ENCODE measurements at regions not wholly inside any gene's neighbourhood (a gene's known extent, or its start where the extent isn't known, plus 50 kb on each side); places are given as distances from the start of the nearest gene placed in this dataset.

DNA sequence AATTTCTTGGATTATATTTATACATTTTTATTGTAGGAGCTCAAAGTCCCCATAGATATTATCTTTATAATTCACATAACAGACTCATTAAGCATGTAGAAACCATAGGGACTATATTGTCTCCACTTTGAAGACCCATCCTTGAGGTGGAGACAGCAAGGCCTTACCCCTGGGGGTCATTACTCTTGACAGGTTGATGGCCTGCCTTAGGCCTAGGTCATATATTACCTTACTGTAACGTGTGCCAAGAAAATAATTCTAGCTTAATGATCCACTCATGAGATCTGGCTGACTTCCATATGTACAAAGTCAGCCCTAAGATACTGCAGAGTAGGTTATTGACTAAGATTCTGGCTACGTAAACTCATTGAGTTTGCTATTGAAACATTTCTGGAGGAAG, 65.4 kb upstream of the GLS start:
- no peaks in the 10 kb centered on the region for H4K20me1 ChIP-seq (ENCODE audit: low read length)
- no peaks in the 10 kb centered on the region for H3K79me2 ChIP-seq (ENCODE audit: low read length)
- H3K4me2 ChIP-seq (ENCODE audit: low read length) = no peak overlapping the region
- no TSS peak for BruUV-seq (replicated peaks)
- no peak overlapping the region for H3K27ac ChIP-seq (ENCODE audit: low read length)
- CTCF ChIA-PET = no interaction called here
- no peak overlapping the region for H3K9ac ChIP-seq (ENCODE audit: low read length)
- H3K9me3 ChIP-seq (ENCODE audit: low read length) = no peaks in the 10 kb centered on the region
- H3K4me1 ChIP-seq (ENCODE audit: insufficient read depth, low read length) = peaks cover 4% of the 10 kb centered on the region
- H3F3A ChIP-seq (ENCODE audit: low read length, unreplicated experiment) = no peaks in the 10 kb centered on the region
- H3K9me2 ChIP-seq (replicated peaks; ENCODE audit: low read length) = no peaks in the 10 kb centered on the region
- H2AFZ ChIP-seq (ENCODE audit: low read length) = no peak overlapping the region
- H3K36me3 ChIP-seq (ENCODE audit: low read depth, low read length) = no peaks in the 10 kb centered on the region
- H3K4me3 ChIP-seq (ENCODE audit: low read length) = no peak overlapping the region
- no peak for TF ChIP-seq CTCF (conservative IDR thresholded peaks at IDR 0.05; ENCODE audit: low read depth, low read length)
- TF ChIP-seq EZH2 (IDR thresholded peaks at IDR 0.05; ENCODE audit: low read length, unreplicated experiment) = no peak
- no peak for TF ChIP-seq EZH2phosphoT487 (IDR thresholded peaks at IDR 0.05; ENCODE audit: borderline replicate concordance, low read length)
- DNase-seq = no peak
- intact Hi-C loops (cut with micrococcal nuclease) = no loop called here
- no peaks in the 10 kb centered on the region for H3K27me3 ChIP-seq (ENCODE audit: low read length)
- ATAC-seq = no peak
- POLR2A ChIA-PET (ENCODE audit: unreplicated experiment) = no interaction called here

- CTCF ChIA-PET = no interaction called here
- no peak overlapping the region for H3K9ac ChIP-seq (ENCODE audit: low read length)
- H3K9me2 ChIP-seq (replicated peaks; ENCODE audit: low read length) = no peaks in the 10 kb centered on the region
- H2AFZ ChIP-seq (ENCODE audit: low read length) = no peak overlapping the region
- no peak for DNase-seq
- POLR2A ChIA-PET (ENCODE audit: unreplicated experiment) = no interaction called here
- H3K9me3 ChIP-seq (ENCODE audit: low read length) = no peaks in the 10 kb centered on the region
- no peaks in the 10 kb centered on the region for H3K36me3 ChIP-seq (ENCODE audit: low read depth, low read length)
- no peaks in the 10 kb centered on the region for H3K79me2 ChIP-seq (ENCODE audit: low read length)
- no peaks in the 10 kb centered on the region for H4K20me1 ChIP-seq (ENCODE audit: low read length)
- H3K4me3 ChIP-seq (ENCODE audit: low read length) = no peak overlapping the region
- no peaks in the 10 kb centered on the region for H3K27me3 ChIP-seq (ENCODE audit: low read length)
- H3K27ac ChIP-seq (ENCODE audit: low read length) = no peak overlapping the region
- no peaks in the 10 kb centered on the region for H3K4me1 ChIP-seq (ENCODE audit: insufficient read depth, low read length)
- no peak for ATAC-seq
- no peak for TF ChIP-seq EZH2phosphoT487 (IDR thresholded peaks at IDR 0.05; ENCODE audit: borderline replicate concordance, low read length)
- no peak for TF ChIP-seq CTCF (conservative IDR thresholded peaks at IDR 0.05; ENCODE audit: low read depth, low read length)
- no peak for TF ChIP-seq EZH2 (IDR thresholded peaks at IDR 0.05; ENCODE audit: low read length, unreplicated experiment)
- no peaks in the 10 kb centered on the region for H3F3A ChIP-seq (ENCODE audit: low read length, unreplicated experiment)
- H3K4me2 ChIP-seq (ENCODE audit: low read length) = no peak overlapping the region
- intact Hi-C loops (cut with micrococcal nuclease) = no loop called here
- no TSS peak for BruUV-seq (replicated peaks)
These were observed 63.5 kb upstream of the GLS start for GRCh38 chr2:190817082-190817481.

- Histone ChIP-seq H3K9ac (ENCODE audit: low read length) (no peak overlapping the region), H3K9me3 (ENCODE audit: low read length) (no peaks in the 10 kb centered on the region), H3F3A (ENCODE audit: low read length, unreplicated experiment) (no peaks in the 10 kb centered on the region), H3K4me1 (ENCODE audit: insufficient read depth, low read length) (no peaks in the 10 kb centered on the region), H3K4me2 (ENCODE audit: low read length) (no peak overlapping the region), H3K79me2 (ENCODE audit: low read length) (no peaks in the 10 kb centered on the region), H3K9me2 (replicated peaks; ENCODE audit: low read length) (no peaks in the 10 kb centered on the region), H2AFZ (ENCODE audit: low read length) (no peak overlapping the region), H3K36me3 (ENCODE audit: low read depth, low read length) (no peaks in the 10 kb centered on the region), H3K27ac (ENCODE audit: low read length) (no peak overlapping the region), H3K4me3 (ENCODE audit: low read length) (no peak overlapping the region), H4K20me1 (ENCODE audit: low read length) (no peaks in the 10 kb centered on the region), H3K27me3 (ENCODE audit: low read length) (no peaks in the 10 kb centered on the region)
- TF ChIP-seq EZH2 (IDR thresholded peaks at IDR 0.05; ENCODE audit: low read length, unreplicated experiment) (no peak), EZH2phosphoT487 (IDR thresholded peaks at IDR 0.05; ENCODE audit: borderline replicate concordance, low read length) (no peak), CTCF (conservative IDR thresholded peaks at IDR 0.05; ENCODE audit: low read depth, low read length) (no peak)
- peak; percentile 27; the same call in 1 of the 2 replicates for ATAC-seq
- no TSS peak for BruUV-seq (replicated peaks)
- POLR2A ChIA-PET (ENCODE audit: unreplicated experiment) = no interaction called here
- DNase-seq = no peak
- intact Hi-C loops (cut with micrococcal nuclease) = no loop called here
- CTCF ChIA-PET = interaction anchor here (0.7 kb wide), 1 partner anchor 995 kb away, joined by 4 read pairs; no protein-coding TSS in a partner anchor
These were observed 60.8 kb upstream of the GLS start for GRCh38 chr2:190819840-190820301.
